Transverse colon (tissue), 4 donors: ENCODE measurements at regions not wholly inside any gene's neighbourhood (a gene's known extent, or its start where the extent isn't known, plus 50 kb on each side); places are given as distances from the start of the nearest gene placed in this dataset.

Experiments
- DNase-seq: peaks from one replicate; pipeline ENCODE4 v3.0.0-alpha.2; 2019
- H3K27ac ChIP-seq, 4 donors: fragments of 200-600 bp; sonication (generic); 2 replicates each; pipeline ENCODE4 v1.5.1; 2016 to 2018; ENCODE audit warnings: inconsistent platforms in 4 of 4
- H3K27me3 ChIP-seq: fragments of 200-600 bp; sonication (generic); 2 replicates; pipeline ENCODE4 v1.5.1; 2017; ENCODE audit warnings: inconsistent platforms
- H3K36me3 ChIP-seq, 4 donors: fragments of 200-600 bp; sonication (generic); 2 replicates each; pipeline ENCODE4 v1.5.1; 2017 to 2019; ENCODE audit warnings: inconsistent platforms in 4 of 4
- H3K4me1 ChIP-seq, 4 donors: fragments of 200-600 bp; sonication (generic); 2 replicates each; pipeline ENCODE4 v1.5.1; 2017 to 2020; ENCODE audit warnings: inconsistent platforms in 4 of 4
- H3K4me3 ChIP-seq, 4 donors: fragments of 200-600 bp; sonication (generic); 1 replicate in 1 of 4; 2 replicates in 3 of 4; pipeline versions ENCODE4 v1.5.1 to v1.6.1; 2017 to 2019; ENCODE audit warnings: inconsistent platforms in 4 of 4
- H3K9me3 ChIP-seq, 2 donors: fragments of 200-600 bp; sonication (generic); 2 replicates each; pipeline ENCODE4 v1.5.1; 2017 to 2019; ENCODE audit warnings: inconsistent platforms in 2 of 2
- EP300 ChIP-seq: sonication (generic); formaldehyde crosslinking; IDR thresholded peaks from one replicate; pipeline ENCODE4 v1.6.1; 2017; ENCODE audit warnings: antibody characterized with exemption, low read depth
- POLR2A ChIP-seq: fragments of 450-650 bp; IDR thresholded peaks from one replicate; pipeline ENCODE4 v1.6.1; 2016; ENCODE audit warnings: antibody characterized with exemption, mild to moderate bottlenecking, moderate library complexity
- POLR2AphosphoS5 ChIP-seq, 3 donors: sonication (generic); formaldehyde crosslinking; IDR thresholded peaks; one replicate each; pipeline ENCODE4 v1.6.1; 2016; ENCODE audit warnings: antibody characterized with exemption in 3 of 3
- WGBS, 2 donors: methylation state at CpG; one replicate each; pipeline ENCODE4 v1.1.5; 2018; ENCODE audit warnings: low coverage in 1 of 2; 5-methylcytosine and 5-hydroxymethylcytosine counted together
- in situ Hi-C, 4 donors: fragments of 200-750 bp; cut with MboI; loops; one replicate each; pipeline versions ENCODE4 v1.15.0 to v1.15.1; 2017; ENCODE audit warnings: low sequenced_read_pairs in 3 of 4, low pct_ligation_motif_present in 1 of 4, low pct_unique_long_range_greater_than_20kb in 1 of 4
- intact Hi-C: fragments of 100-400 bp; cut with DNase I; formaldehyde crosslinking; loops from one replicate; pipeline ENCODE4 v1.15.1; 2023; ENCODE audit warnings: low total_unique reads
- TF ChIP-seq, protein P1 (sequence below), 5 experiments: fragments of 200-600 bp in 3 of 5; fragments of 450-650 bp in 2 of 5; sonication (generic) in 3 of 5; IDR thresholded peaks; 1 replicate in 2 of 5; 2 replicates in 3 of 5; pipeline ENCODE4 v1.5.1; 2016 to 2017; ENCODE audit warnings: antibody characterized with exemption in 5 of 5, inconsistent platforms in 3 of 5, mild to moderate bottlenecking in 2 of 5, moderate library complexity in 1 of 5

- DNase-seq, result no peak
- in situ Hi-C loops (no loop called here), intact Hi-C loops (no loop called here)
- no peak overlapping the region for H3K27ac ChIP-seq
- WGBS, 2 donors, result 89 to 93% methylated on average over 5 of the region's 5 CpGs
- no peaks in the 10 kb centered on the region for H3K4me1 ChIP-seq
- no peaks in the 10 kb centered on the region for H3K36me3 ChIP-seq
- no peaks in the 10 kb centered on the region for H3K27me3 ChIP-seq
- no peaks in the 10 kb centered on the region for H3K9me3 ChIP-seq
- no peak overlapping the region for H3K4me3 ChIP-seq
- TF ChIP-seq POLR2A, result no peak
- TF ChIP-seq EP300, result no peak
- TF ChIP-seq, protein P1, sequence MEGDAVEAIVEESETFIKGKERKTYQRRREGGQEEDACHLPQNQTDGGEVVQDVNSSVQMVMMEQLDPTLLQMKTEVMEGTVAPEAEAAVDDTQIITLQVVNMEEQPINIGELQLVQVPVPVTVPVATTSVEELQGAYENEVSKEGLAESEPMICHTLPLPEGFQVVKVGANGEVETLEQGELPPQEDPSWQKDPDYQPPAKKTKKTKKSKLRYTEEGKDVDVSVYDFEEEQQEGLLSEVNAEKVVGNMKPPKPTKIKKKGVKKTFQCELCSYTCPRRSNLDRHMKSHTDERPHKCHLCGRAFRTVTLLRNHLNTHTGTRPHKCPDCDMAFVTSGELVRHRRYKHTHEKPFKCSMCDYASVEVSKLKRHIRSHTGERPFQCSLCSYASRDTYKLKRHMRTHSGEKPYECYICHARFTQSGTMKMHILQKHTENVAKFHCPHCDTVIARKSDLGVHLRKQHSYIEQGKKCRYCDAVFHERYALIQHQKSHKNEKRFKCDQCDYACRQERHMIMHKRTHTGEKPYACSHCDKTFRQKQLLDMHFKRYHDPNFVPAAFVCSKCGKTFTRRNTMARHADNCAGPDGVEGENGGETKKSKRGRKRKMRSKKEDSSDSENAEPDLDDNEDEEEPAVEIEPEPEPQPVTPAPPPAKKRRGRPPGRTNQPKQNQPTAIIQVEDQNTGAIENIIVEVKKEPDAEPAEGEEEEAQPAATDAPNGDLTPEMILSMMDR (IDR thresholded peaks at IDR 0.05), result no peak
- TF ChIP-seq POLR2AphosphoS5 (IDR thresholded peaks at IDR 0.05), result no peak
Measured at GRCh38 chr4:180784940-180785339, 1458.3 kb upstream of the TENM3 start.

GRCh38 chr4:180788729-180789128 lies 1454.5 kb upstream of the TENM3 start:
- Histone ChIP-seq H3K36me3 (no peaks in the 10 kb centered on the region), H3K27me3 (no peaks in the 10 kb centered on the region), H3K4me3 (no peak overlapping the region), H3K4me1 (no peaks in the 10 kb centered on the region), H3K27ac (no peak overlapping the region), H3K9me3 (no peaks in the 10 kb centered on the region)
- in situ Hi-C loops, result no loop called here
- TF ChIP-seq POLR2A (no peak), POLR2AphosphoS5 (IDR thresholded peaks at IDR 0.05) (no peak), EP300 (no peak)
- TF ChIP-seq, protein P1 (IDR thresholded peaks at IDR 0.05), result no peak
- 90 to 93% methylated on average over 8 of the region's 8 CpGs for WGBS, 2 donors
- intact Hi-C loops, result no loop called here
- DNase-seq, result no peak

- H3K4me3 ChIP-seq, result no peak overlapping the region
- DNase-seq, result no peak
- H3K36me3 ChIP-seq, result no peaks in the 10 kb centered on the region
- H3K4me1 ChIP-seq, result no peaks in the 10 kb centered on the region
- no peak overlapping the region for H3K27ac ChIP-seq
- no peaks in the 10 kb centered on the region for H3K27me3 ChIP-seq
- WGBS, 2 donors, result 80 to 87% methylated on average over 6 of the region's 6 CpGs
- in situ Hi-C loops (no loop called here), intact Hi-C loops (no loop called here)
- TF ChIP-seq POLR2AphosphoS5 (IDR thresholded peaks at IDR 0.05) (no peak), EP300 (no peak), POLR2A (no peak)
- TF ChIP-seq, protein P1 (IDR thresholded peaks at IDR 0.05), result no peak
- H3K9me3 ChIP-seq, result no peaks in the 10 kb centered on the region
Measured at GRCh38 chr4:180789929-180790328, 1453.3 kb upstream of the TENM3 start.

- 43 to 49% methylated on average over 3 of the region's 3 CpGs for WGBS, 2 donors
- intact Hi-C loops (no loop called here), in situ Hi-C loops (no loop called here)
- Histone ChIP-seq H3K9me3 (no peaks in the 10 kb centered on the region), H3K27me3 (no peaks in the 10 kb centered on the region), H3K4me1 (no peaks in the 10 kb centered on the region), H3K4me3 (no peak overlapping the region), H3K36me3 (no peaks in the 10 kb centered on the region), H3K27ac (no peak overlapping the region)
- TF ChIP-seq POLR2AphosphoS5 (IDR thresholded peaks at IDR 0.05), result no peak
- TF ChIP-seq POLR2A, result no peak
- TF ChIP-seq, protein P1 (IDR thresholded peaks at IDR 0.05), result no peak
- TF ChIP-seq EP300, result no peak
- no peak for DNase-seq
Measured at GRCh38 chr4:180790471-180790870, 1452.7 kb upstream of the TENM3 start.
